ENCODE measurements at regions not wholly inside any gene's neighbourhood (a gene's known extent, or its start where the extent isn't known, plus 50 kb on each side); places are given as distances from the start of the nearest gene placed in this dataset.

DNA sequence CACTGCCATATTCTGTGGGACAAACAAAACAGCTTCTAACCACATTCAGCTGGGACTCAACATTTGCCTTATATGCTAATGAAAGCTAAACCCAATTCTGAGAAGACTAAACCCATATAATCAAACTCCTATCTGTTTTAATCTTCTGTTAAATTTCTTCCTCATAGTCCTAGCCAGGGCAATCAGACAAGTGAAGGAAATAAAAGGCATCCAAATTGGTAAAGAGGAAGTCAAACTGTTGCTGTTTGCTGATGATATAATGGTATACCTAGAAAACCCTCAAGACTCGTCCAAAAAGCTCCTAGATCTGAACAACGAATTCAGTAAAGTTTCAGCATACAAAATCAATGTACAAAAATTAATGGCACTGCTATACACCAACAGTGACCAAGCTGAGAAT is 157.1 kb downstream of the PHLDA1 start:
- TF ChIP-seq, protein P1, sequence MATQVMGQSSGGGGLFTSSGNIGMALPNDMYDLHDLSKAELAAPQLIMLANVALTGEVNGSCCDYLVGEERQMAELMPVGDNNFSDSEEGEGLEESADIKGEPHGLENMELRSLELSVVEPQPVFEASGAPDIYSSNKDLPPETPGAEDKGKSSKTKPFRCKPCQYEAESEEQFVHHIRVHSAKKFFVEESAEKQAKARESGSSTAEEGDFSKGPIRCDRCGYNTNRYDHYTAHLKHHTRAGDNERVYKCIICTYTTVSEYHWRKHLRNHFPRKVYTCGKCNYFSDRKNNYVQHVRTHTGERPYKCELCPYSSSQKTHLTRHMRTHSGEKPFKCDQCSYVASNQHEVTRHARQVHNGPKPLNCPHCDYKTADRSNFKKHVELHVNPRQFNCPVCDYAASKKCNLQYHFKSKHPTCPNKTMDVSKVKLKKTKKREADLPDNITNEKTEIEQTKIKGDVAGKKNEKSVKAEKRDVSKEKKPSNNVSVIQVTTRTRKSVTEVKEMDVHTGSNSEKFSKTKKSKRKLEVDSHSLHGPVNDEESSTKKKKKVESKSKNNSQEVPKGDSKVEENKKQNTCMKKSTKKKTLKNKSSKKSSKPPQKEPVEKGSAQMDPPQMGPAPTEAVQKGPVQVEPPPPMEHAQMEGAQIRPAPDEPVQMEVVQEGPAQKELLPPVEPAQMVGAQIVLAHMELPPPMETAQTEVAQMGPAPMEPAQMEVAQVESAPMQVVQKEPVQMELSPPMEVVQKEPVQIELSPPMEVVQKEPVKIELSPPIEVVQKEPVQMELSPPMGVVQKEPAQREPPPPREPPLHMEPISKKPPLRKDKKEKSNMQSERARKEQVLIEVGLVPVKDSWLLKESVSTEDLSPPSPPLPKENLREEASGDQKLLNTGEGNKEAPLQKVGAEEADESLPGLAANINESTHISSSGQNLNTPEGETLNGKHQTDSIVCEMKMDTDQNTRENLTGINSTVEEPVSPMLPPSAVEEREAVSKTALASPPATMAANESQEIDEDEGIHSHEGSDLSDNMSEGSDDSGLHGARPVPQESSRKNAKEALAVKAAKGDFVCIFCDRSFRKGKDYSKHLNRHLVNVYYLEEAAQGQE (IDR thresholded peaks at IDR 0.05; ENCODE audit: borderline replicate concordance) = no peak
- TF ChIP-seq RAD21 (conservative IDR thresholded peaks at IDR 0.05) (no peak), SMC3 (conservative IDR thresholded peaks at IDR 0.05; ENCODE audit: poor library complexity) (no peak), EP300 (conservative IDR thresholded peaks at IDR 0.05; ENCODE audit: poor library complexity, severe bottlenecking) (no peak), TAF1 (IDR thresholded peaks at IDR 0.05; ENCODE audit: low read depth) (no peak), EZH2 (IDR thresholded peaks at IDR 0.05; ENCODE audit: borderline replicate concordance, insufficient read depth, low read length, poor library complexity, severe bottlenecking) (no peak), POLR2AphosphoS5 (IDR thresholded peaks at IDR 0.05) (no peak), MXI1 (conservative IDR thresholded peaks at IDR 0.05; ENCODE audit: poor library complexity, severe bottlenecking) (no peak)
- TF ChIP-seq, protein P2, sequence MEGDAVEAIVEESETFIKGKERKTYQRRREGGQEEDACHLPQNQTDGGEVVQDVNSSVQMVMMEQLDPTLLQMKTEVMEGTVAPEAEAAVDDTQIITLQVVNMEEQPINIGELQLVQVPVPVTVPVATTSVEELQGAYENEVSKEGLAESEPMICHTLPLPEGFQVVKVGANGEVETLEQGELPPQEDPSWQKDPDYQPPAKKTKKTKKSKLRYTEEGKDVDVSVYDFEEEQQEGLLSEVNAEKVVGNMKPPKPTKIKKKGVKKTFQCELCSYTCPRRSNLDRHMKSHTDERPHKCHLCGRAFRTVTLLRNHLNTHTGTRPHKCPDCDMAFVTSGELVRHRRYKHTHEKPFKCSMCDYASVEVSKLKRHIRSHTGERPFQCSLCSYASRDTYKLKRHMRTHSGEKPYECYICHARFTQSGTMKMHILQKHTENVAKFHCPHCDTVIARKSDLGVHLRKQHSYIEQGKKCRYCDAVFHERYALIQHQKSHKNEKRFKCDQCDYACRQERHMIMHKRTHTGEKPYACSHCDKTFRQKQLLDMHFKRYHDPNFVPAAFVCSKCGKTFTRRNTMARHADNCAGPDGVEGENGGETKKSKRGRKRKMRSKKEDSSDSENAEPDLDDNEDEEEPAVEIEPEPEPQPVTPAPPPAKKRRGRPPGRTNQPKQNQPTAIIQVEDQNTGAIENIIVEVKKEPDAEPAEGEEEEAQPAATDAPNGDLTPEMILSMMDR (IDR thresholded peaks at IDR 0.05; ENCODE audit: poor library complexity, severe bottlenecking) = no peak
- Histone ChIP-seq H3K9ac (ENCODE audit: low read length) (no peak overlapping the region), H3K4me3 (ENCODE audit: low read length) (no peak overlapping the region), H3K27ac (ENCODE audit: low read length) (no peak overlapping the region), H3F3A (ENCODE audit: insufficient read depth, low read length, poor library complexity, severe bottlenecking) (no peaks in the 10 kb centered on the region), H3K36me3 (ENCODE audit: insufficient read depth, low read length) (no peaks in the 10 kb centered on the region), H4K20me1 (ENCODE audit: insufficient read depth) (no peaks in the 10 kb centered on the region), H3K27me3 (ENCODE audit: insufficient read depth, low read depth, low read length) (no peaks in the 10 kb centered on the region), H3K9me2 (ENCODE audit: insufficient read depth, low read length) (no peaks in the 10 kb centered on the region), H2AFZ (ENCODE audit: low read depth, low read length) (no peak overlapping the region), H3K9me3 (ENCODE audit: low read length) (no peaks in the 10 kb centered on the region), H3K79me2 (replicated peaks; ENCODE audit: insufficient read depth, low read length) (no peaks in the 10 kb centered on the region), H3K4me2 (ENCODE audit: low read length) (no peak overlapping the region)

DNA sequence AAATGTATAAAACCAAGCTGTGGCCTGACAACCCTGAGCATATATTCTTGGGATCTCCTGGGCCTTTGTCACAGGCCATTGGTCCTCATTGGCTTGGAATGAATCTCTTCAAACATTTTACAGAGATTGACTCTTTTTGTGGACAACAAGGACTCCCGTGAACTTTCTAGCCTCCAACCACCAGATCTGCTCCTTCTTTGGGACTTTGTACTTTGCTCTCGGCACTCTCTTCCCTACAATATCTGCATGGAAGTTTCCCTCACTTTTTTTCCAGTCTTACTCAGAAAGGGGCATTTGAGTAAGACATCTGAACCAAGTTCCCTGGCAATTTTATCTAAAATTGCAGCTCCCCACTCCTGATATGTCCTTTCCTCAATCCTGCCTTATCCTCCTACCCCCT is 158.8 kb downstream of the PHLDA1 start:
- H3F3A ChIP-seq (ENCODE audit: insufficient read depth, low read length, poor library complexity, severe bottlenecking) = no peaks in the 10 kb centered on the region
- no peaks in the 10 kb centered on the region for H3K36me3 ChIP-seq (ENCODE audit: insufficient read depth, low read length)
- no peak overlapping the region for H2AFZ ChIP-seq (ENCODE audit: low read depth, low read length)
- no peaks in the 10 kb centered on the region for H3K79me2 ChIP-seq (replicated peaks; ENCODE audit: insufficient read depth, low read length)
- no peaks in the 10 kb centered on the region for H3K27me3 ChIP-seq (ENCODE audit: insufficient read depth, low read depth, low read length)
- no peaks in the 10 kb centered on the region for H3K9me2 ChIP-seq (ENCODE audit: insufficient read depth, low read length)
- no peak overlapping the region for H3K4me2 ChIP-seq (ENCODE audit: low read length)
- no peak overlapping the region for H3K4me3 ChIP-seq (ENCODE audit: low read length)
- H4K20me1 ChIP-seq (ENCODE audit: insufficient read depth) = no peaks in the 10 kb centered on the region
- no peak overlapping the region for H3K27ac ChIP-seq (ENCODE audit: low read length)
- no peak overlapping the region for H3K9ac ChIP-seq (ENCODE audit: low read length)
- no peak for TF ChIP-seq POLR2AphosphoS5 (IDR thresholded peaks at IDR 0.05)
- TF ChIP-seq, protein P1 (IDR thresholded peaks at IDR 0.05; ENCODE audit: borderline replicate concordance) = no peak
- no peak for TF ChIP-seq MXI1 (conservative IDR thresholded peaks at IDR 0.05; ENCODE audit: poor library complexity, severe bottlenecking)
- TF ChIP-seq TAF1 (IDR thresholded peaks at IDR 0.05; ENCODE audit: low read depth) = no peak
- no peaks in the 10 kb centered on the region for H3K9me3 ChIP-seq (ENCODE audit: low read length)

Measured in neural cell (in vitro differentiated cells).